Femur (tissue), 1 donor: ENCODE measurements at regions not wholly inside any gene's neighbourhood (a gene's known extent, or its start where the extent isn't known, plus 50 kb on each side); places are given as distances from the start of the nearest gene placed in this dataset.
A peak's percentile ranks its signal among the peaks of the same experiment; 100 is the strongest.

Source experiments
- DNase-seq: peaks from one replicate; pipeline ENCODE4 v3.0.0-alpha.2; 2017

GRCh38 chr5:74337254-74337983 lies 303.1 kb downstream of the ENC1 start:
- no peak for DNase-seq

GRCh38 chr5:74336297-74336696 lies 304.2 kb downstream of the ENC1 start:
- DNase-seq: no peak

GRCh38 chr5:74334762-74335384 lies 305.7 kb downstream of the ENC1 start:
- no peak for DNase-seq

- DNase-seq: no peak
Observed at GRCh38 chr5:74334062-74334761, 306.3 kb downstream of the ENC1 start.

- no peak for DNase-seq
Observed at GRCh38 chr5:74333430-74333829, 307.1 kb downstream of the ENC1 start.

- no peak for DNase-seq
Observed at GRCh38 chr5:74332682-74333081, 307.8 kb downstream of the ENC1 start.

GRCh38 chr5:74332006-74332405 lies 308.5 kb downstream of the ENC1 start:
- DNase-seq: no peak

GRCh38 chr5:74328221-74328630 lies 312.3 kb downstream of the ENC1 start:
- DNase-seq: no peak

- DNase-seq: no peak
Observed at GRCh38 chr5:74327339-74327685, 313.2 kb downstream of the ENC1 start.

- DNase-seq: peak; percentile 56
Observed at GRCh38 chr5:74326571-74327338, 313.8 kb downstream of the ENC1 start.

GRCh38 chr5:74325866-74326265 lies 314.7 kb downstream of the ENC1 start:
- DNase-seq: no peak

- DNase-seq: no peak
Observed at GRCh38 chr5:74324556-74324955, 316.0 kb downstream of the ENC1 start.

GRCh38 chr5:74322944-74323343 lies 317.6 kb downstream of the ENC1 start:
- DNase-seq: no peak

GRCh38 chr5:74322191-74322590 lies 318.3 kb downstream of the ENC1 start:
- DNase-seq: no peak

- no peak for DNase-seq
Observed at GRCh38 chr5:74321326-74321725, 319.2 kb downstream of the ENC1 start.

GRCh38 chr5:74320526-74320925 lies 320.0 kb downstream of the ENC1 start:
- DNase-seq: no peak

GRCh38 chr5:74319076-74319475 lies 321.5 kb downstream of the ENC1 start:
- DNase-seq: no peak

- DNase-seq: no peak
Observed at GRCh38 chr5:74316064-74316603, 324.4 kb downstream of the ENC1 start.

- no peak for DNase-seq
Observed at GRCh38 chr5:74314906-74315305, 325.6 kb downstream of the ENC1 start.

- DNase-seq: no peak
Observed at GRCh38 chr5:74313896-74314295, 326.6 kb downstream of the ENC1 start.

- no peak for DNase-seq
Observed at GRCh38 chr5:74312746-74313145, 327.8 kb downstream of the ENC1 start.

- no peak for DNase-seq
Observed at GRCh38 chr5:74311961-74312360, 328.6 kb downstream of the ENC1 start.
